ENCODE measurements at regions not wholly inside any gene's neighbourhood (a gene's known extent, or its start where the extent isn't known, plus 50 kb on each side); places are given as distances from the start of the nearest gene placed in this dataset.

DNA sequence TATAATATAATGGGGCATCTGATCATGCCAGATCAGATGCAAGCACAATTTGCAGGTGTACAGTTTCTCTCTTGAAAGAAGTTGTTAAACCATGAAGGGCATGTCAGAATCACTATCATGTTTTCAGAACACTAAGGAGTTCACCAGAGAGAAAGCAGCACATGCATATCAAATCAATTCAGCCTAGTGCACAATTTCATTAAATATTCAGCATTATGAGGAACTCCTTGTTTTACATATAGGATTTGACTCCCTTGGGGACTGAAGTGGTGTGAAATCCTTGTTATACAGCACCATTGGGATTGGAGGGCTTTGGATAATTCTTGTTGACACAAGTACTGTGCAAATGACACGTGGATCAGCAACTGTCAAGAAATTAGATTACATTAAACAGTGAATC is 562.1 kb upstream of the KLHL29 start (continued):
- TF ChIP-seq, protein P1, sequence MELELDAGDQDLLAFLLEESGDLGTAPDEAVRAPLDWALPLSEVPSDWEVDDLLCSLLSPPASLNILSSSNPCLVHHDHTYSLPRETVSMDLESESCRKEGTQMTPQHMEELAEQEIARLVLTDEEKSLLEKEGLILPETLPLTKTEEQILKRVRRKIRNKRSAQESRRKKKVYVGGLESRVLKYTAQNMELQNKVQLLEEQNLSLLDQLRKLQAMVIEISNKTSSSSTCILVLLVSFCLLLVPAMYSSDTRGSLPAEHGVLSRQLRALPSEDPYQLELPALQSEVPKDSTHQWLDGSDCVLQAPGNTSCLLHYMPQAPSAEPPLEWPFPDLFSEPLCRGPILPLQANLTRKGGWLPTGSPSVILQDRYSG (CRISPR knock-in tag; IDR thresholded peaks at IDR 0.05): no peak
- TF ChIP-seq, protein P2, sequence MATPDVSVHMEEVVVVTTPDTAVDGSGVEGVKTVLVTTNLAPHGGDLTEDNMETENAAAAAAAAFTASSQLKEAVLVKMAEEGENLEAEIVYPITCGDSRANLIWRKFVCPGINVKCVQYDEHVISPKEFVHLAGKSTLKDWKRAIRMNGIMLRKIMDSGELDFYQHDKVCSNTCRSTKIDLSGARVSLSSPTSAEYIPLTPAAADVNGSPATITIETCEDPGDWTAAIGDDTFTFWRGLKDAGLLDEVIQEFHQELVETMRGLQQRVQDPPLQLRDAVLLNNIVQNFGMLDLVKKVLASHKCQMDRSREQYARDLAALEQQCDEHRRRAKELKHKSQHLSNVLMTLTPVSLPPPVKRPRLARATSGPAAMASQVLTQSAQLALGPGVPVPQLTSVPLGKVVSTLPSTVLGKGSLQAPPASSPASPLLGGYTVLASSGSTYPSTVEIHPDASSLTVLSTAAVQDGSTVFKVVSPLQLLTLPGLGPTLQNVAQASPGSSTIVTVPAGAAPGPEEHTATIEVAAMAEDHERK (CRISPR knock-in tag; IDR thresholded peaks at IDR 0.05; ENCODE audit: low read depth): no peak

DNA sequence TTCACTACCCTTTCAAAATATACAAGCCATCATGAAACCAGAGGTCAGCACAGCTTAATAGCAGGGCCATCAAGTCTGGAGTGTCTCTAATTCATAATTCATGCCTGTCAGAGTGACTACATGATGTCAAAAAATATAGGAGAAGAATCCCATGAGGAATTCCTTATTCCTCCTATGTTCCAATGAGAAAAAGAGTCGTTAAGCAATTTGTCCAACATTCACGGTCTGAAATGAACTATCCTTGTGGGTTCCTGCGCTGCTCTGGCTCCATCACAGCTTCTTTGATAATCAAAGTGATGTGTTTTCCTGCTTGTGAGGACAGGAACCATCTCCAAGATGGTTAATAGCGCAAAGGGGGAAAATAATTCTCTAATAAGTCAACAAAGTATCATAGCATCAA is 560.4 kb upstream of the KLHL29 start:
- no peak overlapping the region for H3K4me2 ChIP-seq (ENCODE audit: low read depth, low read length)
- WGBS (ENCODE audit: low lambda C conversion rate): 2% methylated on average over 4 of the region's 4 CpGs
- ATAC-seq (no peak), FAIRE-seq (no peak), DNase-seq (ENCODE audit: low spot score) (no peak)
- H3K79me2 ChIP-seq (ENCODE audit: insufficient read depth, low read length): no peaks in the 10 kb centered on the region
- peaks cover 73% of the 10 kb centered on the region for H3K9me3 ChIP-seq (ENCODE audit: low read length)
- no TSS peak for BruUV-seq (replicated peaks)
- in situ Hi-C loops (cut with HindIII; ENCODE audit: extremely low pct_ligation_motif_present, low pct_unique_long_range_greater_than_20kb): no loop called here
- no peaks in the 10 kb centered on the region for H3K36me3 ChIP-seq (replicated peaks in 1 of 2; ENCODE audit: control insufficient read depth in 1 of 2, insufficient read depth in 2 of 2, low read length in 2 of 2)
- H2AFZ ChIP-seq (ENCODE audit: low read length): no peak overlapping the region
- no peak overlapping the region for H3K27ac ChIP-seq (ENCODE audit: extremely low read length, insufficient read depth, low read length)
- ChIA-PET CTCF (ENCODE audit: low intra/inter-chr PET ratio, low total read pairs) (no interaction called here), POLR2A (no interaction called here)
- H4K20me1 ChIP-seq (ENCODE audit: insufficient read depth, low read length): no peaks in the 10 kb centered on the region
- no peak overlapping the region for H3K9ac ChIP-seq (ENCODE audit: insufficient read depth, low read depth, low read length)
- intact Hi-C loops (cut with micrococcal nuclease; ENCODE audit: unreplicated experiment): no loop called here
- no peak overlapping the region for H3K4me3 ChIP-seq (replicated peaks in 1 of 3; ENCODE audit: insufficient read depth in 1 of 3, low read depth in 2 of 3, low read length in 3 of 3)
- H3K4me1 ChIP-seq (ENCODE audit: insufficient read depth, low read length): no peaks in the 10 kb centered on the region
- no peaks in the 10 kb centered on the region for H3K27me3 ChIP-seq (ENCODE audit: control insufficient read depth in 1 of 2, insufficient read depth in 2 of 2, low read length in 2 of 2)
- TF ChIP-seq, protein P3, sequence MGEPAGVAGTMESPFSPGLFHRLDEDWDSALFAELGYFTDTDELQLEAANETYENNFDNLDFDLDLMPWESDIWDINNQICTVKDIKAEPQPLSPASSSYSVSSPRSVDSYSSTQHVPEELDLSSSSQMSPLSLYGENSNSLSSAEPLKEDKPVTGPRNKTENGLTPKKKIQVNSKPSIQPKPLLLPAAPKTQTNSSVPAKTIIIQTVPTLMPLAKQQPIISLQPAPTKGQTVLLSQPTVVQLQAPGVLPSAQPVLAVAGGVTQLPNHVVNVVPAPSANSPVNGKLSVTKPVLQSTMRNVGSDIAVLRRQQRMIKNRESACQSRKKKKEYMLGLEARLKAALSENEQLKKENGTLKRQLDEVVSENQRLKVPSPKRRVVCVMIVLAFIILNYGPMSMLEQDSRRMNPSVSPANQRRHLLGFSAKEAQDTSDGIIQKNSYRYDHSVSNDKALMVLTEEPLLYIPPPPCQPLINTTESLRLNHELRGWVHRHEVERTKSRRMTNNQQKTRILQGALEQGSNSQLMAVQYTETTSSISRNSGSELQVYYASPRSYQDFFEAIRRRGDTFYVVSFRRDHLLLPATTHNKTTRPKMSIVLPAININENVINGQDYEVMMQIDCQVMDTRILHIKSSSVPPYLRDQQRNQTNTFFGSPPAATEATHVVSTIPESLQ (CRISPR knock-in tag; conservative IDR thresholded peaks at IDR 0.05): no peak
- TF ChIP-seq, protein P4, sequence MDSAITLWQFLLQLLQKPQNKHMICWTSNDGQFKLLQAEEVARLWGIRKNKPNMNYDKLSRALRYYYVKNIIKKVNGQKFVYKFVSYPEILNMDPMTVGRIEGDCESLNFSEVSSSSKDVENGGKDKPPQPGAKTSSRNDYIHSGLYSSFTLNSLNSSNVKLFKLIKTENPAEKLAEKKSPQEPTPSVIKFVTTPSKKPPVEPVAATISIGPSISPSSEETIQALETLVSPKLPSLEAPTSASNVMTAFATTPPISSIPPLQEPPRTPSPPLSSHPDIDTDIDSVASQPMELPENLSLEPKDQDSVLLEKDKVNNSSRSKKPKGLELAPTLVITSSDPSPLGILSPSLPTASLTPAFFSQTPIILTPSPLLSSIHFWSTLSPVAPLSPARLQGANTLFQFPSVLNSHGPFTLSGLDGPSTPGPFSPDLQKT (CRISPR knock-in tag; IDR thresholded peaks at IDR 0.05; ENCODE audit: borderline replicate concordance): no peak
- TF ChIP-seq, protein P5, sequence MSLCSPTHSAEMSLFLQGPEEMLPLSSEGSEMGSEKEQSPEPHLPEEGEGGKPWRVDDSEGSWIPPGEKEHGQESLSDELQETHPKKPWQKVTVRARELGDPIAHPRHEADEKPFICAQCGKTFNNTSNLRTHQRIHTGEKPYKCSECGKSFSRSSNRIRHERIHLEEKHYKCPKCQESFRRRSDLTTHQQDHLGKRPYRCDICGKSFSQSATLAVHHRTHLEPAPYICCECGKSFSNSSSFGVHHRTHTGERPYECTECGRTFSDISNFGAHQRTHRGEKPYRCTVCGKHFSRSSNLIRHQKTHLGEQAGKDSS (CRISPR knock-in tag; IDR thresholded peaks at IDR 0.05; ENCODE audit: borderline replicate concordance, low read depth): no peak
- TF ChIP-seq, protein P6, sequence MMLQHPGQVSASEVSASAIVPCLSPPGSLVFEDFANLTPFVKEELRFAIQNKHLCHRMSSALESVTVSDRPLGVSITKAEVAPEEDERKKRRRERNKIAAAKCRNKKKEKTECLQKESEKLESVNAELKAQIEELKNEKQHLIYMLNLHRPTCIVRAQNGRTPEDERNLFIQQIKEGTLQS (CRISPR knock-in tag; IDR thresholded peaks at IDR 0.05): no peak
- TF ChIP-seq GATAD2A (CRISPR knock-in tag; IDR thresholded peaks at IDR 0.05): no peak

Measured in HepG2 (cell line).